ENCODE measurements at regions not wholly inside any gene's neighbourhood (a gene's known extent, or its start where the extent isn't known, plus 50 kb on each side); places are given as distances from the start of the nearest gene placed in this dataset.

DNA sequence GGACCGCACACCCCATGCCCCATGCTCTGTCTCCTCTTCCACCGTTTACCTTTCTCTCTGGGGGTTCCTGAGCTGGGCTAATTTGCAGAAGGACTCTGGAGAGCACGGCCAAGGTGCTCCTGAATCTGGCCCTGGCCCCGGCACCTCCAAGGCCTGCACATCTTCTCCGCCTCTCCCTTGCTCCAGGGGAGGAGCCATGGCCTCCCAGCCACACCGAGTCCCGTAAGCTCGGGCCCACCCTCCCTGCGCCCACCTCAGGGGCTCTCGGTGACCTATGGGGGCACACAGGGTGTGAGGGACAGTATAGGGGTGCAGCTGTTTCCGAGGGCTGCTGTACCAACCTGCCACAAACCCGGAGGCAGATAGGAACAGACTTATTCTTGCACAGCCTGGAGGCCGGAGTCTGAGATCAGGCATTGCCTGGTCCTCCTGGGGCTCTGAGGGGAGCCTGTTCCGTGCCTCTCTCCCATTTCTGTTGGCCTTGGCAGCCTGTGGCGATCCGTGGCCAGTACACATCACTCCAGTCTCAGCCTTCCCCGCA lies 127.3 kb upstream of the GPC1 start:
- no peaks in the 10 kb centered on the region for H3K9me3 ChIP-seq (replicated peaks; ENCODE audit: insufficient read depth, low read length)
- H3K27ac ChIP-seq (ENCODE audit: low read length): no peak overlapping the region
- DNase-seq: no peak
- no peak overlapping the region for H2AFZ ChIP-seq (ENCODE audit: low read length)
- H3K9ac ChIP-seq (ENCODE audit: low read length): no peak overlapping the region
- H3F3A ChIP-seq (ENCODE audit: insufficient read depth, low read length): no peaks in the 10 kb centered on the region
- no peak for TF ChIP-seq EZH2phosphoT487 (IDR thresholded peaks at IDR 0.05; ENCODE audit: low read length)
- H4K20me1 ChIP-seq (ENCODE audit: insufficient read depth, low read length): no peaks in the 10 kb centered on the region
- no peaks in the 10 kb centered on the region for H3K9me2 ChIP-seq (replicated peaks; ENCODE audit: insufficient read depth, low read length)
- peaks cover 67% of the 10 kb centered on the region for H3K27me3 ChIP-seq (replicated peaks; ENCODE audit: insufficient read depth, low read length)
- H3K4me3 ChIP-seq (ENCODE audit: low read length): no peak overlapping the region
- no peaks in the 10 kb centered on the region for H3K4me1 ChIP-seq (ENCODE audit: low read length)
- H3K4me2 ChIP-seq (ENCODE audit: low read depth, low read length): no peak overlapping the region
- no peaks in the 10 kb centered on the region for H3K79me2 ChIP-seq (ENCODE audit: low read length)
- no peaks in the 10 kb centered on the region for H3K36me3 ChIP-seq (replicated peaks; ENCODE audit: insufficient read depth, low read length)

DNA sequence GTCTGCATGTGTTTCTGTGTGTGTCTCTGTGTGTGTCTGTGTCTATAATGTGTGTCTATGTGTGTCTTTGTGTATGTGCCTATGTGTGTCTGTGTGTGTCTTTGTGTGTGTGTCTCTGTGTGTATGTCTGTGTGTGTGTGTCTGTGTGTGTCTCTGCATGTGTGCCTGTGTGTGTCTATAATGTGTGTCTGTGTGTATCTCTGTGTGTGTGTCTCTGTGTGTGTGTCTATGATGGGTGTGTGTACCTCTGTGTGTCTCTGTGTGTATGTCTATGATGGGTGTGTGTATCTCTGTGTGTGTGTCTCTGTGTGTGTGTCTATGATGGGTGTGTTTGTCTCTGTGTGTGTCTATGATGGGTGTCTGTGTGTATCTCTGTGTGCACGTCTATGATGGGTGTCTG lies 126.2 kb upstream of the GPC1 start:
- Histone ChIP-seq H3K79me2 (ENCODE audit: low read length) (no peaks in the 10 kb centered on the region), H3F3A (ENCODE audit: insufficient read depth, low read length) (no peaks in the 10 kb centered on the region), H3K4me1 (ENCODE audit: low read length) (no peaks in the 10 kb centered on the region), H4K20me1 (ENCODE audit: insufficient read depth, low read length) (no peaks in the 10 kb centered on the region), H3K27me3 (replicated peaks; ENCODE audit: insufficient read depth, low read length) (peaks cover 66% of the 10 kb centered on the region), H3K36me3 (replicated peaks; ENCODE audit: insufficient read depth, low read length) (no peaks in the 10 kb centered on the region), H3K9me2 (replicated peaks; ENCODE audit: insufficient read depth, low read length) (no peaks in the 10 kb centered on the region), H2AFZ (ENCODE audit: low read length) (no peak overlapping the region), H3K9me3 (replicated peaks; ENCODE audit: insufficient read depth, low read length) (no peaks in the 10 kb centered on the region), H3K9ac (ENCODE audit: low read length) (no peak overlapping the region), H3K4me2 (ENCODE audit: low read depth, low read length) (no peak overlapping the region), H3K4me3 (ENCODE audit: low read length) (no peak overlapping the region), H3K27ac (ENCODE audit: low read length) (no peak overlapping the region)
- DNase-seq: no peak
- TF ChIP-seq, protein P1, sequence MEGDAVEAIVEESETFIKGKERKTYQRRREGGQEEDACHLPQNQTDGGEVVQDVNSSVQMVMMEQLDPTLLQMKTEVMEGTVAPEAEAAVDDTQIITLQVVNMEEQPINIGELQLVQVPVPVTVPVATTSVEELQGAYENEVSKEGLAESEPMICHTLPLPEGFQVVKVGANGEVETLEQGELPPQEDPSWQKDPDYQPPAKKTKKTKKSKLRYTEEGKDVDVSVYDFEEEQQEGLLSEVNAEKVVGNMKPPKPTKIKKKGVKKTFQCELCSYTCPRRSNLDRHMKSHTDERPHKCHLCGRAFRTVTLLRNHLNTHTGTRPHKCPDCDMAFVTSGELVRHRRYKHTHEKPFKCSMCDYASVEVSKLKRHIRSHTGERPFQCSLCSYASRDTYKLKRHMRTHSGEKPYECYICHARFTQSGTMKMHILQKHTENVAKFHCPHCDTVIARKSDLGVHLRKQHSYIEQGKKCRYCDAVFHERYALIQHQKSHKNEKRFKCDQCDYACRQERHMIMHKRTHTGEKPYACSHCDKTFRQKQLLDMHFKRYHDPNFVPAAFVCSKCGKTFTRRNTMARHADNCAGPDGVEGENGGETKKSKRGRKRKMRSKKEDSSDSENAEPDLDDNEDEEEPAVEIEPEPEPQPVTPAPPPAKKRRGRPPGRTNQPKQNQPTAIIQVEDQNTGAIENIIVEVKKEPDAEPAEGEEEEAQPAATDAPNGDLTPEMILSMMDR (IDR thresholded peaks at IDR 0.05; ENCODE audit: low read length): no peak
- TF ChIP-seq EZH2phosphoT487 (IDR thresholded peaks at IDR 0.05; ENCODE audit: low read length): no peak
- no peak for TF ChIP-seq EZH2 (optimal IDR thresholded peaks at IDR 0.05; ENCODE audit: low read depth, low read length)

DNA sequence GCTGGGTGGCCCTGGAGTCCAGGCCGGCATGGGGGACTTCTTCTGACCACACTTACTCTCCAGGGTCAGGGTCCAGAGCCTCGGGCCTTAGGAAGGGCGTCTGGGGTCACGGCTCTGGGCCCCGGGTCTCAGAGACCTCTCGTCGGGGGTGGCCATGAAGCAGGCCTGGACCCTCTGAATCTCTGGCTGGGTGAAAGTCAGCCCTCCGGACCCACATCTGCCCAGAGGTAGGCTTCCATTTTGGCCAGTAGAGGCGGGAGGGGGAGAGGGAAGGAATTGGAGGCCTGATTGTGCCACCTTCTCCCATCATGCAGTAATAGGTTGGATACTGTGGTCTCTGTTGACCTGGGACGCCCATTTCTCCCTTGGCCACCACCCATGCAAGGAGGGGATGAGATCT lies 125.3 kb upstream of the GPC1 start:
- no peak overlapping the region for H3K9ac ChIP-seq (ENCODE audit: low read length)
- no peaks in the 10 kb centered on the region for H3K36me3 ChIP-seq (replicated peaks; ENCODE audit: insufficient read depth, low read length)
- H3K79me2 ChIP-seq (ENCODE audit: low read length): no peaks in the 10 kb centered on the region

DNA sequence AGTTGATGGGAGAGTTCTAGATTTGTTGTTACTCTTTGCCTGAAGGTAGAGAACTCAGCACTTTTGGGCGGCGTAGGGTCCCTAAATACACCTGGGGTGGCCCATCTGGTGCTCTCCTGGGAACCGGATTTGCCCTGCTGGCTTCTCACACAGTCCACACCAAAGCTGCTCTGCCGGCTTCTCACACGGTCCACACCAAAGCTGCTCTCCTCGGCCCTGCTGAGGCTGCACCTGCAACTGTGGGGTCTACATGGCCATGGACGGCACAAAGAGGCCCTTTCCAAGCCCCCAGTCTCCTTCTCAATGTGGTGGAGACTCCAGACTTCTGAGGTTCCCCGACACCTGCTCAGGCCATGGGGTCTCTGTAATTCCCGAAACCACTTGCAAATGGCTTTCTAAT lies 124.8 kb upstream of the GPC1 start:
- no peak for DNase-seq
- Histone ChIP-seq H3K36me3 (replicated peaks; ENCODE audit: insufficient read depth, low read length) (no peaks in the 10 kb centered on the region), H3K9me2 (replicated peaks; ENCODE audit: insufficient read depth, low read length) (no peaks in the 10 kb centered on the region), H3K27ac (ENCODE audit: low read length) (no peak overlapping the region), H4K20me1 (ENCODE audit: insufficient read depth, low read length) (no peaks in the 10 kb centered on the region), H3K79me2 (ENCODE audit: low read length) (no peaks in the 10 kb centered on the region), H3K9me3 (replicated peaks; ENCODE audit: insufficient read depth, low read length) (no peaks in the 10 kb centered on the region), H3K27me3 (replicated peaks; ENCODE audit: insufficient read depth, low read length) (peaks cover 61% of the 10 kb centered on the region), H3K4me2 (ENCODE audit: low read depth, low read length) (no peak overlapping the region), H3F3A (ENCODE audit: insufficient read depth, low read length) (no peaks in the 10 kb centered on the region), H3K4me3 (ENCODE audit: low read length) (no peak overlapping the region), H3K4me1 (ENCODE audit: low read length) (no peaks in the 10 kb centered on the region), H2AFZ (ENCODE audit: low read length) (no peak overlapping the region), H3K9ac (ENCODE audit: low read length) (no peak overlapping the region)
- TF ChIP-seq EZH2 (optimal IDR thresholded peaks at IDR 0.05; ENCODE audit: low read depth, low read length) (no peak), EZH2phosphoT487 (IDR thresholded peaks at IDR 0.05; ENCODE audit: low read length) (no peak)
- TF ChIP-seq, protein P1 (IDR thresholded peaks at IDR 0.05; ENCODE audit: low read length): no peak

More for the DNA sequence above, 125.3 kb upstream of the GPC1 start:
- peaks cover 63% of the 10 kb centered on the region for H3K27me3 ChIP-seq (replicated peaks; ENCODE audit: insufficient read depth, low read length)
- no peaks in the 10 kb centered on the region for H3F3A ChIP-seq (ENCODE audit: insufficient read depth, low read length)
- H3K4me2 ChIP-seq (ENCODE audit: low read depth, low read length): no peak overlapping the region
- no peaks in the 10 kb centered on the region for H3K4me1 ChIP-seq (ENCODE audit: low read length)
- no peak for DNase-seq
- no peaks in the 10 kb centered on the region for H3K9me3 ChIP-seq (replicated peaks; ENCODE audit: insufficient read depth, low read length)
- TF ChIP-seq EZH2 (optimal IDR thresholded peaks at IDR 0.05; ENCODE audit: low read depth, low read length): no peak
- TF ChIP-seq EZH2phosphoT487 (IDR thresholded peaks at IDR 0.05; ENCODE audit: low read length): no peak
- TF ChIP-seq, protein P1 (IDR thresholded peaks at IDR 0.05; ENCODE audit: low read length): no peak
- H3K9me2 ChIP-seq (replicated peaks; ENCODE audit: insufficient read depth, low read length): no peaks in the 10 kb centered on the region
- no peak overlapping the region for H2AFZ ChIP-seq (ENCODE audit: low read length)
- H3K4me3 ChIP-seq (ENCODE audit: low read length): no peak overlapping the region
- H4K20me1 ChIP-seq (ENCODE audit: insufficient read depth, low read length): no peaks in the 10 kb centered on the region
- no peak overlapping the region for H3K27ac ChIP-seq (ENCODE audit: low read length)
